ENCODE measurements at regions not wholly inside any gene's neighbourhood (a gene's known extent, or its start where the extent isn't known, plus 50 kb on each side); places are given as distances from the start of the nearest gene placed in this dataset.

DNA sequence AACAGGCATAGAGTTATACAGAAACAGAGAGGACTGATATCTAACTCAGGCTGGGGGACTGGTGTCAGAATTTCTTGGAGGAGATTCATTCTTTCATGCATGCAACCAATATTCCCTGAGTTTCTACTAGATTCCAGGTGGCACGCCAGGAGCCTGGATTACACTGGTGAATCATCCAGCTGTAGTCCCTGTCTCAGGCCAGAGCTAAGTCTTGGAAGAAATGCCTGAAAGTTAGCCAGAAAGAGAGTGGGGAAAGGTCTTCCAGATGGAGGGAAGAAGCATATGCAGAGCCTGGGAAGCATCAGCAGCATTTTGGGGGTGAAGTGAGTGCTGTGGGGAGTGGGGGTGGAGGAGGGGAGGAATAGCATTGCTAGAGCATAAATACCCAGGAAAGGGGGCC is 239.1 kb downstream of the OMA1 start:
- no peak for TF ChIP-seq POLR2A (IDR thresholded peaks at IDR 0.05)
- TF ChIP-seq, protein P1, sequence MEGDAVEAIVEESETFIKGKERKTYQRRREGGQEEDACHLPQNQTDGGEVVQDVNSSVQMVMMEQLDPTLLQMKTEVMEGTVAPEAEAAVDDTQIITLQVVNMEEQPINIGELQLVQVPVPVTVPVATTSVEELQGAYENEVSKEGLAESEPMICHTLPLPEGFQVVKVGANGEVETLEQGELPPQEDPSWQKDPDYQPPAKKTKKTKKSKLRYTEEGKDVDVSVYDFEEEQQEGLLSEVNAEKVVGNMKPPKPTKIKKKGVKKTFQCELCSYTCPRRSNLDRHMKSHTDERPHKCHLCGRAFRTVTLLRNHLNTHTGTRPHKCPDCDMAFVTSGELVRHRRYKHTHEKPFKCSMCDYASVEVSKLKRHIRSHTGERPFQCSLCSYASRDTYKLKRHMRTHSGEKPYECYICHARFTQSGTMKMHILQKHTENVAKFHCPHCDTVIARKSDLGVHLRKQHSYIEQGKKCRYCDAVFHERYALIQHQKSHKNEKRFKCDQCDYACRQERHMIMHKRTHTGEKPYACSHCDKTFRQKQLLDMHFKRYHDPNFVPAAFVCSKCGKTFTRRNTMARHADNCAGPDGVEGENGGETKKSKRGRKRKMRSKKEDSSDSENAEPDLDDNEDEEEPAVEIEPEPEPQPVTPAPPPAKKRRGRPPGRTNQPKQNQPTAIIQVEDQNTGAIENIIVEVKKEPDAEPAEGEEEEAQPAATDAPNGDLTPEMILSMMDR (IDR thresholded peaks at IDR 0.05) = no peak

Data from Peyer's patch (tissue), 4 donors.